ENCODE measurements at regions not wholly inside any gene's neighbourhood (a gene's known extent, or its start where the extent isn't known, plus 50 kb on each side); places are given as distances from the start of the nearest gene placed in this dataset.

- no peak overlapping the region for H2AFZ ChIP-seq (ENCODE audit: low read length)
- no peaks in the 10 kb centered on the region for H3K79me2 ChIP-seq (ENCODE audit: insufficient read depth, low read length)
- H3K9me3 ChIP-seq (ENCODE audit: insufficient read depth, low read depth, low read length): no peaks in the 10 kb centered on the region
- H3K4me3 ChIP-seq (ENCODE audit: low read length, poor library complexity, severe bottlenecking): no peak overlapping the region
- H3K4me2 ChIP-seq (ENCODE audit: low read depth, low read length, poor library complexity, severe bottlenecking): no peak overlapping the region
- TF ChIP-seq EZH2phosphoT487 (IDR thresholded peaks at IDR 0.05; ENCODE audit: borderline replicate concordance): no peak
- no peak for TF ChIP-seq CTCF (conservative IDR thresholded peaks at IDR 0.05; ENCODE audit: low read length)
- H4K20me1 ChIP-seq (ENCODE audit: insufficient read depth, low read length, poor library complexity, severe bottlenecking): no peaks in the 10 kb centered on the region
- H3K9me2 ChIP-seq (replicated peaks; ENCODE audit: low read depth, low read length): no peaks in the 10 kb centered on the region
- H3K9ac ChIP-seq (ENCODE audit: low read depth, low read length, poor library complexity, severe bottlenecking): no peak overlapping the region
- H3K36me3 ChIP-seq (ENCODE audit: insufficient read depth, low read length): no peaks in the 10 kb centered on the region
- H3K4me1 ChIP-seq (ENCODE audit: insufficient read depth, low read length, poor library complexity, severe bottlenecking): no peaks in the 10 kb centered on the region
- no peaks in the 10 kb centered on the region for H3K27me3 ChIP-seq (ENCODE audit: insufficient read depth, low read length, poor library complexity, severe bottlenecking)
- H3F3A ChIP-seq (ENCODE audit: low read depth): no peaks in the 10 kb centered on the region
Observed at GRCh38 chr15:81929557-81929956, 116.3 kb downstream of the MEX3B start.

- TF ChIP-seq EZH2phosphoT487 (IDR thresholded peaks at IDR 0.05; ENCODE audit: borderline replicate concordance) (no peak), CTCF (conservative IDR thresholded peaks at IDR 0.05; ENCODE audit: low read length) (no peak)
- no peak overlapping the region for H3K9ac ChIP-seq (ENCODE audit: low read depth, low read length, poor library complexity, severe bottlenecking)
Observed at GRCh38 chr15:81926981-81927380, 118.8 kb downstream of the MEX3B start.

GRCh38 chr15:81924729-81925128, 121.1 kb downstream of the MEX3B start:
- H4K20me1 ChIP-seq (ENCODE audit: insufficient read depth, low read length, poor library complexity, severe bottlenecking): no peaks in the 10 kb centered on the region
- no peaks in the 10 kb centered on the region for H3K79me2 ChIP-seq (ENCODE audit: insufficient read depth, low read length)
- no peaks in the 10 kb centered on the region for H3K4me1 ChIP-seq (ENCODE audit: insufficient read depth, low read length, poor library complexity, severe bottlenecking)
- H3K4me2 ChIP-seq (ENCODE audit: low read depth, low read length, poor library complexity, severe bottlenecking): no peak overlapping the region
- peaks cover under 1% of the 10 kb centered on the region; the same call in 1 of the 2 replicates for H3K9me3 ChIP-seq (ENCODE audit: insufficient read depth, low read depth, low read length)
- no peak overlapping the region for H3K4me3 ChIP-seq (ENCODE audit: low read length, poor library complexity, severe bottlenecking)
- no peaks in the 10 kb centered on the region for H3K36me3 ChIP-seq (ENCODE audit: insufficient read depth, low read length)
- no peak overlapping the region for H2AFZ ChIP-seq (ENCODE audit: low read length)
- H3K9ac ChIP-seq (ENCODE audit: low read depth, low read length, poor library complexity, severe bottlenecking): no peak overlapping the region
- no peaks in the 10 kb centered on the region for H3K9me2 ChIP-seq (replicated peaks; ENCODE audit: low read depth, low read length)
- H3K27me3 ChIP-seq (ENCODE audit: insufficient read depth, low read length, poor library complexity, severe bottlenecking): no peaks in the 10 kb centered on the region
- TF ChIP-seq CTCF (conservative IDR thresholded peaks at IDR 0.05; ENCODE audit: low read length) (no peak), EZH2phosphoT487 (IDR thresholded peaks at IDR 0.05; ENCODE audit: borderline replicate concordance) (no peak)
- no peaks in the 10 kb centered on the region for H3F3A ChIP-seq (ENCODE audit: low read depth)

More at GRCh38 chr15:81926981-81927380, 118.8 kb downstream of the MEX3B start:
- Histone ChIP-seq H3K4me2 (ENCODE audit: low read depth, low read length, poor library complexity, severe bottlenecking) (no peak overlapping the region), H3K36me3 (ENCODE audit: insufficient read depth, low read length) (no peaks in the 10 kb centered on the region), H3K4me1 (ENCODE audit: insufficient read depth, low read length, poor library complexity, severe bottlenecking) (no peaks in the 10 kb centered on the region), H3K79me2 (ENCODE audit: insufficient read depth, low read length) (no peaks in the 10 kb centered on the region), H3K27me3 (ENCODE audit: insufficient read depth, low read length, poor library complexity, severe bottlenecking) (no peaks in the 10 kb centered on the region), H3K9me3 (ENCODE audit: insufficient read depth, low read depth, low read length) (no peaks in the 10 kb centered on the region), H3K9me2 (replicated peaks; ENCODE audit: low read depth, low read length) (no peaks in the 10 kb centered on the region), H4K20me1 (ENCODE audit: insufficient read depth, low read length, poor library complexity, severe bottlenecking) (no peaks in the 10 kb centered on the region), H3F3A (ENCODE audit: low read depth) (no peaks in the 10 kb centered on the region), H2AFZ (ENCODE audit: low read length) (no peak overlapping the region), H3K4me3 (ENCODE audit: low read length, poor library complexity, severe bottlenecking) (no peak overlapping the region)

All from Loucy (cell line).